ENCODE measurements at regions not wholly inside any gene's neighbourhood (a gene's known extent, or its start where the extent isn't known, plus 50 kb on each side); places are given as distances from the start of the nearest gene placed in this dataset.
A peak's percentile ranks its signal among the peaks of the same experiment; 100 is the strongest.
"Not testable (repeated sequence)": the region's sequence is repeated elsewhere in the genome, so short reads cannot be mapped to it uniquely, and the experiment has no call there.

- intact Hi-C loops (cut with micrococcal nuclease; ENCODE audit: unreplicated experiment) = no loop called here
- no peak for TF ChIP-seq CTCF (IDR thresholded peaks at IDR 0.05; ENCODE audit: insufficient read depth in 1 of 2, low read depth in 1 of 2, low read length in 1 of 2, severe bottlenecking in 1 of 2, unreplicated experiment in 1 of 2)
- no peak overlapping the region for H3K4me3 Mint-ChIP-seq (ENCODE audit: unreplicated experiment)
- ChIA-PET POLR2A (no interaction called here), CTCF (no interaction called here)
- Histone ChIP-seq H3K36me3 (ENCODE audit: control insufficient read depth, insufficient read depth, low read length) (no peaks in the 10 kb centered on the region), H3K4me3 (ENCODE audit: low read depth, low read length) (no peak overlapping the region), H3K27me3 (replicated peaks; ENCODE audit: control insufficient read depth, insufficient read depth, low read length) (no peaks in the 10 kb centered on the region), H3K4me1 (no peaks in the 10 kb centered on the region), H3K9me3 (no peaks in the 10 kb centered on the region)
- H3K4me1 Mint-ChIP-seq (ENCODE audit: low read depth, unreplicated experiment) = no peaks in the 10 kb centered on the region
- DNase-seq = no peak
- peaks cover 21% of the 10 kb centered on the region for H3K27me3 Mint-ChIP-seq (ENCODE audit: insufficient read depth, unreplicated experiment)
- BruUV-seq (replicated peaks) = no TSS peak
- no peaks in the 10 kb centered on the region for H3K9me3 Mint-ChIP-seq (ENCODE audit: unreplicated experiment)
- no peak overlapping the region for H3K27ac Mint-ChIP-seq (ENCODE audit: unreplicated experiment)
- H3K36me3 Mint-ChIP-seq (ENCODE audit: insufficient read depth, unreplicated experiment) = no peaks in the 10 kb centered on the region
Measured at GRCh38 chr6:88428068-88428467, 261.9 kb upstream of the CNR1 start.

DNA sequence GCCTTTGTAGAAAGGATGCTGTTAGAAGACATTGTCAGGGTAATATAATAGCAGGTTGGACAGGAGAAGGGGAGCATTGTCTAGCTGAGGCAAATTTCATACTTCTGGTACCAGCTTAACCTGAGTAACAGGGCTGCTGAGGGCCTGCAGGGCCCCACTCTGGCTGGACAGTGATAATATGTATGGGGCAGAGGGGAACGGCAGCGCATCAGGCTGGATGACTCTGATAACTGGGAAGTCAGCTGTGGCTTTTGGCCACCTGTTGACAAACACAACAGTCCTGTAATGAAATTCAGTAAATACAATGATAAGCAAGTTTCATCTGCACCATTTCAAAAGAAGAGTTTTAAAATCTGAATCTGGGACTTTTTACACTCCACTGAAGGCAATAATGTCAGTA, 259.9 kb upstream of the CNR1 start:
- peaks cover 20% of the 10 kb centered on the region for H3K27me3 Mint-ChIP-seq (ENCODE audit: insufficient read depth, unreplicated experiment)
- no peak for TF ChIP-seq CTCF (IDR thresholded peaks at IDR 0.05; ENCODE audit: insufficient read depth in 1 of 2, low read depth in 1 of 2, low read length in 1 of 2, severe bottlenecking in 1 of 2, unreplicated experiment in 1 of 2)
- H3K4me1 Mint-ChIP-seq (ENCODE audit: low read depth, unreplicated experiment) = no peaks in the 10 kb centered on the region
- no peak overlapping the region for H3K4me3 Mint-ChIP-seq (ENCODE audit: unreplicated experiment)
- Histone ChIP-seq H3K4me3 (ENCODE audit: low read depth, low read length) (no peak overlapping the region), H3K9me3 (no peaks in the 10 kb centered on the region), H3K36me3 (ENCODE audit: control insufficient read depth, insufficient read depth, low read length) (no peaks in the 10 kb centered on the region), H3K27me3 (replicated peaks; ENCODE audit: control insufficient read depth, insufficient read depth, low read length) (no peaks in the 10 kb centered on the region), H3K4me1 (no peaks in the 10 kb centered on the region)
- no peaks in the 10 kb centered on the region for H3K36me3 Mint-ChIP-seq (ENCODE audit: insufficient read depth, unreplicated experiment)
- no peak for DNase-seq
- no peaks in the 10 kb centered on the region for H3K9me3 Mint-ChIP-seq (ENCODE audit: unreplicated experiment)
- CTCF ChIA-PET = no interaction called here
- POLR2A ChIA-PET = no interaction called here
- no TSS peak for BruUV-seq (replicated peaks)
- H3K27ac Mint-ChIP-seq (ENCODE audit: unreplicated experiment) = no peak overlapping the region
- intact Hi-C loops (cut with micrococcal nuclease; ENCODE audit: unreplicated experiment) = no loop called here

GRCh38 chr6:88422831-88423230, 256.7 kb upstream of the CNR1 start:
- no peaks in the 10 kb centered on the region for H3K36me3 Mint-ChIP-seq (ENCODE audit: insufficient read depth, unreplicated experiment)
- no peak overlapping the region for H3K4me3 Mint-ChIP-seq (ENCODE audit: unreplicated experiment)
- H3K27ac Mint-ChIP-seq (ENCODE audit: unreplicated experiment) = no peak overlapping the region
- H3K27me3 Mint-ChIP-seq (ENCODE audit: insufficient read depth, unreplicated experiment) = peaks cover 18% of the 10 kb centered on the region
- intact Hi-C loops (cut with micrococcal nuclease; ENCODE audit: unreplicated experiment) = no loop called here
- POLR2A ChIA-PET = no interaction called here
- no peaks in the 10 kb centered on the region for H3K4me1 Mint-ChIP-seq (ENCODE audit: low read depth, unreplicated experiment)
- no peak for DNase-seq
- no TSS peak for BruUV-seq (replicated peaks)
- no peaks in the 10 kb centered on the region for H3K4me1 ChIP-seq
- peak in 1 of 2 experiments; percentile 6 for TF ChIP-seq CTCF (IDR thresholded peaks at IDR 0.05; ENCODE audit: insufficient read depth in 1 of 2, low read depth in 1 of 2, low read length in 1 of 2, severe bottlenecking in 1 of 2, unreplicated experiment in 1 of 2)
- H3K4me3 ChIP-seq (ENCODE audit: low read depth, low read length) = no peak overlapping the region
- no peaks in the 10 kb centered on the region for H3K9me3 ChIP-seq
- CTCF ChIA-PET = no interaction called here
- no peaks in the 10 kb centered on the region for H3K9me3 Mint-ChIP-seq (ENCODE audit: unreplicated experiment)
- no peaks in the 10 kb centered on the region for H3K36me3 ChIP-seq (ENCODE audit: control insufficient read depth, insufficient read depth, low read length)
- no peaks in the 10 kb centered on the region for H3K27me3 ChIP-seq (replicated peaks; ENCODE audit: control insufficient read depth, insufficient read depth, low read length)

DNA sequence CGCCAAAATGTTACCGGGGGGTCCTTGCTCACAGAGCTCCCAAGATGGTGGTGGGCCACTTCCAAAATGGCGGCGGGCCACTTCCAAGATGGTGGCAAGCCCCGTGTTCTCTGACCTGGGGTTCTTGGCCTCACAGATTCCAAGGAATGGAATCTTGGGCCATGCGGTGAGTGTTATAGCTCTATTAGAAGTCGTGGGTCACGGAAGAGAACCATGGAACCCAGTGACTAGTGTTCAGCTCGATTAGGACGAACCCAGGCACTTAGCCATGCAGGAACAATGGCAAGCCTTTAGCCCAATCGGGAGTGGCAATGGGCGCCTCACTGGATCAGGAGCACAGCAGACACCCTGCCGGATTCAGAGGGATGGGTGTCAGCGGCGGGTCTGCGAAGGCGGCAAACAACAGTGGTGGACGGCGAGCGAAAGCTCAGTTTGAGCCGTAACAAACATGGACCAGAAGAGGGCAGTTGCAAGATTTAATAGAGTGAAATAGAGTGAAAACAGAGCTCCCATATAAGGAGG, 254.9 kb upstream of the CNR1 start:
- DNase-seq; H3K36me3 ChIP-seq (ENCODE audit: control insufficient read depth, insufficient read depth, low read length); CTCF ChIA-PET; H3K9me3 ChIP-seq; H3K36me3 Mint-ChIP-seq (ENCODE audit: insufficient read depth, unreplicated experiment); H3K4me1 ChIP-seq; H3K4me3 ChIP-seq (ENCODE audit: low read depth, low read length); H3K4me3 Mint-ChIP-seq (ENCODE audit: unreplicated experiment); BruUV-seq (replicated peaks); H3K4me1 Mint-ChIP-seq (ENCODE audit: low read depth, unreplicated experiment); POLR2A ChIA-PET; H3K9me3 Mint-ChIP-seq (ENCODE audit: unreplicated experiment); H3K27ac Mint-ChIP-seq (ENCODE audit: unreplicated experiment); H3K27me3 ChIP-seq (replicated peaks; ENCODE audit: control insufficient read depth, insufficient read depth, low read length); intact Hi-C loops (cut with micrococcal nuclease; ENCODE audit: unreplicated experiment): not testable (repeated sequence)
- H3K27me3 Mint-ChIP-seq (ENCODE audit: insufficient read depth, unreplicated experiment) = peaks cover 12% of the 10 kb centered on the region

DNA sequence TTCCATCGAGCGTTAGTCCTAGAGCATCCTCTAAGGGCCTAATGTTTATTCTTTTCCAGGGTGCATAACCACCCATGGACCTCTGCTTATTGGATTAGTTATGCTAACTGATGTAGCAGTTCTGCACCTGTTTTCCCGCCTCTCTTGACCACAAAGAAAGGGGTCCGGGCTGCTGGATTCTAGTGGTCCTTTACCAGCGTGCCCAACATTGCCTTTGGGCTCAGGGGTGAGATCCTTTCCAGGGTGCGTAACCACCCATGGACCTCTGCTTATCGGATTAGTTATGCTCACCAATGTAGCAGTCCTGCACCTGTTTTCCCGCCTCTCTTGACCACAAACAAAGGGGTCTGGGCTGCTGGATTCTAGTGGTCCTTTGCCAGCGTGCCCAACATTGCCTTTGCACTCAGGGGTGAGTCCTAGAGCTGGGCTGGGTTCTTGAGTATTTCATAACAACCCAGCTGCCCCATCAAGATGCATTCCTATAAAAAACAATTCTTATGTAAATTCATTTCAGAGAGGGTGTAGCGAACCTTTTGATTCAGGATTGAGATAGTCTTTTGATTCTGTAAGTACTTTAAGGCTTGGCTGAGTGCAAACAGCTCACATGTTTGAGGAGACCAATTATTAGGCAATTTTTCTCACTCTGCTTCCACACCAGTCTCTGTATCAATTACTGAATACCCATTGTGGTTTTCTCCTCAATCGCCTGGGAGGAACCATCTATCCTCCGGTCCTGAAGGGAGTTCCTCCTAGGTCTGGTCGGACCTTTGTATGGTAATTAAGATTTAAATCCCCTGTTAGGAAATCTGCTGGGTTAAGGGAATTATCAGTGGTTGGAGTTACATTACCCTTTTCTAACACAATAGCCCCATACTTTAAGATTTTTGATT, 253.0 kb upstream of the CNR1 start:
- DNase-seq; H3K27me3 Mint-ChIP-seq (ENCODE audit: insufficient read depth, unreplicated experiment); H3K4me3 Mint-ChIP-seq (ENCODE audit: unreplicated experiment); CTCF ChIA-PET; H3K36me3 ChIP-seq (ENCODE audit: control insufficient read depth, insufficient read depth, low read length); H3K4me1 ChIP-seq; H3K4me3 ChIP-seq (ENCODE audit: low read depth, low read length); H3K4me1 Mint-ChIP-seq (ENCODE audit: low read depth, unreplicated experiment); H3K9me3 ChIP-seq; intact Hi-C loops (cut with micrococcal nuclease; ENCODE audit: unreplicated experiment); BruUV-seq (replicated peaks); H3K36me3 Mint-ChIP-seq (ENCODE audit: insufficient read depth, unreplicated experiment); H3K9me3 Mint-ChIP-seq (ENCODE audit: unreplicated experiment); H3K27me3 ChIP-seq (replicated peaks; ENCODE audit: control insufficient read depth, insufficient read depth, low read length); POLR2A ChIA-PET; H3K27ac Mint-ChIP-seq (ENCODE audit: unreplicated experiment): not testable (repeated sequence)
